Fibroblast of mammary gland (primary cell): ENCODE measurements at regions not wholly inside any gene's neighbourhood (a gene's known extent, or its start where the extent isn't known, plus 50 kb on each side); places are given as distances from the start of the nearest gene placed in this dataset.
"Not testable (repeated sequence)": the region's sequence is repeated elsewhere in the genome, so short reads cannot be mapped to it uniquely, and the experiment has no call there.

Source experiments
- DNase-seq: peaks from one replicate; pipeline ENCODE4 v3.0.0-alpha.2; 2010; ENCODE audit warnings: low read depth
- H3K4me3 ChIP-seq: 2 replicates; pipeline ENCODE4 v1.5.1; 2011; ENCODE audit warnings: low read depth, mild to moderate bottlenecking, low read length, moderate library complexity; ENCODE audit not compliant: control insufficient read depth
- TF ChIP-seq, protein P1 (sequence below): conservative IDR thresholded peaks from 2 replicates; pipeline ENCODE4 v1.5.1; 2011; ENCODE audit warnings: low read depth, low read length, inconsistent platforms; ENCODE audit not compliant: control insufficient read depth, insufficient read depth

GRCh38 chr11:46212720-46213119, 64.7 kb upstream of the CREB3L1 start:
- H3K4me3 ChIP-seq: no peak overlapping the region
- DNase-seq: no peak
- TF ChIP-seq, protein P1, sequence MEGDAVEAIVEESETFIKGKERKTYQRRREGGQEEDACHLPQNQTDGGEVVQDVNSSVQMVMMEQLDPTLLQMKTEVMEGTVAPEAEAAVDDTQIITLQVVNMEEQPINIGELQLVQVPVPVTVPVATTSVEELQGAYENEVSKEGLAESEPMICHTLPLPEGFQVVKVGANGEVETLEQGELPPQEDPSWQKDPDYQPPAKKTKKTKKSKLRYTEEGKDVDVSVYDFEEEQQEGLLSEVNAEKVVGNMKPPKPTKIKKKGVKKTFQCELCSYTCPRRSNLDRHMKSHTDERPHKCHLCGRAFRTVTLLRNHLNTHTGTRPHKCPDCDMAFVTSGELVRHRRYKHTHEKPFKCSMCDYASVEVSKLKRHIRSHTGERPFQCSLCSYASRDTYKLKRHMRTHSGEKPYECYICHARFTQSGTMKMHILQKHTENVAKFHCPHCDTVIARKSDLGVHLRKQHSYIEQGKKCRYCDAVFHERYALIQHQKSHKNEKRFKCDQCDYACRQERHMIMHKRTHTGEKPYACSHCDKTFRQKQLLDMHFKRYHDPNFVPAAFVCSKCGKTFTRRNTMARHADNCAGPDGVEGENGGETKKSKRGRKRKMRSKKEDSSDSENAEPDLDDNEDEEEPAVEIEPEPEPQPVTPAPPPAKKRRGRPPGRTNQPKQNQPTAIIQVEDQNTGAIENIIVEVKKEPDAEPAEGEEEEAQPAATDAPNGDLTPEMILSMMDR: no peak

DNA sequence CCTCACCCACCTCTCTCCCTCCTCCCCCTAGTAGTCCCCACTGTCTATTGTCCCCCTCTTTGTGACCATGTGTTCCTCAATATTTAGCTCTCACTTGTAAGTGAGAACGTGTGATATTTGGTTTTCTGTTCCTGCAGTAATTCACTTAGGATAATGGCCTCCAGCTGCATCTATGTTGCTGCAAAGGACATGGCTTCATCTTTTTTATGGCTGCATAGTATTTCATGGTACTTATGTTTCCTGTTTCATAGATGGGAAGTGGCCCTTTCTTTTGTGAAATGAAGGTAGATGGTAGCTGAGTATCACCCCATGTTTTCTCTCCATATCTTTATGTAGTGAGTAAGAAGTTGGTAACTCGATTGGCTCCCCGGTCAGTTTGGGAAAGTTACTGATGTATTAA, 66.6 kb upstream of the CREB3L1 start:
- no peak for DNase-seq
- TF ChIP-seq, protein P1: no peak
- H3K4me3 ChIP-seq: no peak overlapping the region

DNA sequence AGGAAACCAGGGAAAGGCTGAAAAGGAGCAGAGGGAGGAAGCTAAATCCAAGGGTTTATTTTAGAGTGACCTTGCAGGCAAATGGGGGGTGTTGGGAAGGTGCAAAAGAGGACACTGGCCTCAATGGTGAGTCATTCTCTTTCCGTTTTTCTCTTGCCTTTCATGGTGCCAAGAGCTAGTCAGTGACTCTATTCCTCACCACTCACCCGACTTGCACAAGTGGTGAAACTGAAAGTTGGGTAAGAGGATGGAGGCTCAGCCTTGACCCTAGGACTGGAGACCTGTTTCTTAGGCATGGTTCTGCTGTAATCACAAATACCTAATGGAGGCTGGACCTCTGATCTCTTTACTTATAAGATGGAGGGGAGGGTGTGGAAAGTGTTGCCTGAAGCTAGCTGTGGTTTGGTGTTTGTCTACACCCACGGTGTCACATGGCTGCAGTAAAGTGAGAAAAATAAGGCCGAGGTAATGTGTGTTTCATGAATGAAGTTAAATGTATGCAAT, 67.3 kb upstream of the CREB3L1 start:
- DNase-seq: peak; percentile 87
- H3K4me3 ChIP-seq: no peak overlapping the region
- TF ChIP-seq, protein P1: no peak

- not testable (repeated sequence) for H3K4me3 ChIP-seq, DNase-seq
Measured at GRCh38 chr11:46209624-46210023, 67.8 kb upstream of the CREB3L1 start.

DNA sequence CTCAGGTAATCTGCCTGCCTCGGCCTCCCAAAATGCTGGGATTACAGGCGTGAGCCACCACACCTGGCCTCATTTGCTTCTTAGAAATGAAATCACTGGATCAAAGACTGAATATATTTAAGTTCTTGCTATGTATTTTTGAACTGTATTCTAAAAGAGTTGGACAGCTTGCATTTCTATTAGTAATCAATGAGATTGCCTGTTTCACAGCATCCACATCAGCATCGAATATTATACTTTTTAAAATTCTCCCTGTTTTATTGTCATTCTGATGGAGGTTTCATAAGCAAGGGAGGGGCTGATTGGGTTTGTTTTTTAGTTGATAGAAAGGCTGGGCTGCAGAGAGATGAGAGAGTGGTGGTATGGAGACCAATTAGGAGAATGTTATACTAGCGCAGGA, 68.7 kb upstream of the CREB3L1 start:
- no peak for DNase-seq
- no peak overlapping the region for H3K4me3 ChIP-seq
- TF ChIP-seq, protein P1: no peak

- TF ChIP-seq, protein P1: no peak
- H3K4me3 ChIP-seq: no peak overlapping the region
- no peak for DNase-seq
Measured at GRCh38 chr11:46207270-46207669, 70.2 kb upstream of the CREB3L1 start.

DNA sequence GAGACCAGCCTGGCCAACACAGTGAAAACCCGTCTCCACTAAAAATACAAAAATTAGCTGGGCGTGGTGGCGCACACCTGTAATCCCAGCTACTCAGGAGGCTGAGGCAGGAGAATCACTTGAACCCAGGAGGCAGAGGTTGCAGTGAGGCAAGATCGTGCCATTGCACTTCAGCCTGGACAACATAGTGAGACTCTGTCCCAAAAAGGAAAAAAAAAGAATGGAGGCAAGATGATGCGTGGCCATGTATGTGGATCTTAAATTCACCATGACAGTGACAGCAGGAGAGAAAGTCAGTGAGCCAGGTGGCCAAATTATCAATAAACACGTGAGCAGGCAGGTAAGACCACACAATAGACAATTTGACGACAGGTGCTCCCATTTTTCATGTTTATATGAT, 73.0 kb upstream of the CREB3L1 start:
- not testable (repeated sequence) for DNase-seq, H3K4me3 ChIP-seq

DNA sequence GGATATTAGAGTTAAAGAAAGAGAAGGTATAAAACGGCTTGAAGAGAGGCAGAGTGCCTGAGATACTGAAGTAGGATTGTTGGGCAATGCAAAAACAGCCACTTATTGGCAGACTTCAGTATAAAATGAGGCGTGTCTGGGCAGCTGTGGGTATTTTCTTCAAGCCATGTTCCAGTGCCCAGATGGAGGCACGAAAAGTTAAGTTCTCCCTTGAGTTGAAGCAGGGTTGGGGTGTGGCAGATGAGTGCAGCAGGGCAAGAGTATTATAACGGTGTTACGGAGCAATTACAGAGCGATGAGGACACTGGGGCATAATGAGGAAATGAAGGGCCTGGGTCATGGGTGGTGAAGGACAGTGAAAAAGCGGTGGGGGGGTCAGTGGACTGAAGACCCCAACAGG, 73.7 kb upstream of the CREB3L1 start:
- DNase-seq: no peak
- TF ChIP-seq, protein P1: no peak
- H3K4me3 ChIP-seq: no peak overlapping the region
